Stimulated activated CD8-positive, alpha-beta memory T cell treated with anti-CD3 and anti-CD28 coated beads, Interleukin-12 subunit alpha, Interleukin-12 subunit beta, amount 100 ng/mL, for 24 hours (primary cell): ENCODE measurements at regions not wholly inside any gene's neighbourhood (a gene's known extent, or its start where the extent isn't known, plus 50 kb on each side); places are given as distances from the start of the nearest gene placed in this dataset.

Experiments
- DNase-seq: peaks from one replicate; pipeline ENCODE4 v3.0.0-alpha.2; 2020; ENCODE audit errors: extremely low read depth

DNA sequence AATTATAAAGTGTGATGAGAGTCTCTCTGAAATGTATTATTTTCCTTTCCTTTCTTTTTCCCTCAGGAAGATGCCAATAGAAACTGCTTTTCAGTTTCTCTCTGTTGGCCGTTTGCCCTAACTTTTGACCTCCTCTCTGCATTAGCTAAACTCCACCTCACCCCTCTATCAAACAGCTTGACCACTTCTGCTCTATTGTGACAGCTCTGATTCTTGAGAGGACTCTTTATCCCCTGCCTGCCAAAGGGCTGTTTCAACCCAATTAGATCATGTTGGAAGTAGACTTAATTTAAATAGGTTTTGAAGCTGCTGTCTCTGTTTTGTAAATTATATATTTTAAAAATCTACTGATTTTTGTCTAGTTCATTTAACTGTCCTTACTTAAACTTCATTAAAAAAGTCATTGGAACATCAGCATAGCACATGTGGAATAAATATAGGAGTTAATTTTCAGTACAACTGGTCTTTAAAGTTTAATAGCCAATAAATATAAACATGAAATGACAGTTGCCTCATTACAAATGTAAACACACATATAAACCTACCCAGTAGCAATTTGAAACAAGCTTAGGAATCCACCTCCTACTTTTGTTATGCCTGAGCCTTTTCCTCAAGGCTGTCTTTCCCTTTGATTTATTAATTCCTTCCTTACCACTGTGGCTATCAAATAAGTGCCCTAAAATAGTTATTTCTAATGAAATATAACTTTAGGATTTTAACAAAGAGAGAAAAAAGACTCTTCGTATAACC, 152.0 kb downstream of the CHRM3 start:
- no peak for DNase-seq

DNA sequence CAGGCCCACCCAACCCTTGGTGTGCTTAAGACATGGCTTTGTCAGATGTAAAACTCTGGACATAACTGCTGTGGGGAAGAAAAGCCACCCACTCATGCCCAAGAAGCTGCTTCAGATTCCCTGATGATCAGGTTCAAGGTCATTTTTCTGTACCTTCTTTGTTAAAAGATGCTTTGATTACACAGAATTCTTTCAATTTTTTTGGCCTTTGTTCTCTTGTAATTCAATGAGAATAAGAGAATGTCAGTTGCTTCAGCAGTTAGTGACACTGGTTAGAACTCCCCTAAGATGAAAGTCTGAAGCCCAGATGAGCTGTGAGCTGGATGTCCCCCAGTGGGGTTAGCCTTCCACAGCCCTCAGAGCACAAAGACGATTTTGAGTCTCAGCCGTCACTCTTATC, 152.7 kb downstream of the CHRM3 start:
- no peak for DNase-seq

DNA sequence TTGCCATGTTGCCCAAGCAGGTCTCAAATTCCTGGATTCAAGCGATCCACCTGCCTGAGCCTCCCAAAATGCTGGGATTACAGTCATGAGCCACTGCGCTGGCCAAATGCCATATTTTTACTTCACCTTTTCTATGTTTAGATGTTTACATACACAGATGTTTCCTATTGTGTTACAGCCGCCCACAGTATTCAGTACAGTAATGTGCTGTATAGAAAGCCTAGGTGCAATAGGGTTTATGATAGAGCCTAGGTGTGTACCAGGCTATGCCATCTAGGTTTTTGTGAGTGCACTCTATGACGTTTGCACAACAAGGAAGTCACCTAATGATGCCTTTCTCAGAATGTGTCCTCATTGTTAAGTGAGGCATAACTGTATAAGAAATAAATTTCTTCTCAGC, 153.4 kb downstream of the CHRM3 start:
- no peak for DNase-seq

DNA sequence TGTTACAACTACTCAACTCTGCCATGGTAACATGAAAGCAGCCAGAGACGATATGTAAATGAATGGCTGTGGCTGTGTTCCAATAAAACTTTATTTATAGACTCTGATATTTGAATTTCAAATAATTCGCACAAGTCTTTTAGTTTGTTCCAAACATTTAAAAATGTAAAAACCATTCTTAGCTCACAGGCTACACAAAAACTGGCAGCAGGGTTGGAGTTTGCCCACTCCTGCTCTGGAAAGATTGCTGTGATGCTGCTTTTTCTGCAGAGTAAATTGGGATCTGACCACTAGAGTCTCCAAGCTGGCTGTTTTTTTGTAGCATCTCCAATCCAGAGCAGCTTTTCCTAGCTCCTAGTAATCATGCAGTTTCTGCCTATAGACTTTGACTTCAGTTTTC, 157.5 kb downstream of the CHRM3 start:
- DNase-seq: no peak

DNA sequence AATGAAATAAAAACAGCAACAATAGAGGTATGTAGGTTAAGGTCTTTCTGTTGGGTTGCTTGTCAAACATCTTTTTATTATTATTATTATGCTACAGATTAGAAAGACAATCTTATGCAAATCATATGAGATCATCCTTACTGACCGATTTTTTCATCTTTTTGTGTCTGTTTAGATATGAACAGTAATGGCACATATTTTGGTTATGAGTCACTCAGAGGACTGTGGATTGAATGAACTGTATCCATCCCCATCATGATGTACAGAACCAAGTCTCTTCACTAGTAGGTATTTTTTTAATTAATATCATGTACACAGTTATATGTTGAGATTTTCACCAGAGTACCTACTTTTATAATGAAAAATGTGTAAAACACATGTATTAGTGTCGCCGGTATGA, 159.1 kb downstream of the CHRM3 start:
- no peak for DNase-seq

DNA sequence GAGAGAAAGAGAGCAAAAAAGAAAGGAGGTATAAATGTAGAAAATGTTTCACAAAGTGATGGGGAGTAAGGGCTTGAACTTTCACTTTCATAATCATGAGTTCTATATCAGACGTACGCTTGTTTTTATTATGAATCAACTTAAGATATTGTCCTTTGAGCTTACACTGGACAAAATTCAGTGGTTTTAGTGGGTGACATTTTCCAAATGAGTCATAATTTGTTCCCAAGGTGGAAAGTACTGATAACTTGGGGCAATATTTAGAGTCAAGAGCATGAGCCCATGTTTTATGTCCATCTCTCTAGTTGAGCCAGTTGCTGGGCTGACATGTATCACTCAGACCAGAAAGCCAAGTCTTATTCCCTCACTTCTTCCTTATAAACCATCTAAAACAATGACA, 161.6 kb downstream of the CHRM3 start:
- no peak for DNase-seq

DNA sequence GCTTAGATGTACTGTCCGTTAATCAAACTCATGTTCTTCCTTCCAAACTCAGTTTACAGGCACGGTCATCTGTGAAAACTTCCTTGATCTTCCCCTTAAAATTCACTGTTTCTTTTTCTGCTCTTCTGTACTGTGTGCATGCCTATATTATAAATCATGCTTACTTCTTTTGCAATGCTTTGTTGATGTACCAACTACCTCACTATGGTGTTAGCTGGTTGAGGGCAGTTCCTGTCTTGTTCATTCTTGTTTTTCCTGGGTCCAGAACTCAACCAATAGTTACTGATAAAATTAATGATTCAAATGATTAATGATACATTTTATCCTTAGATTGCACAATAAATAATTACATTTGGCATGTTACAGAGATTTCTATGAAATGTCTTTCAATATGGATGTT, 163.8 kb downstream of the CHRM3 start:
- no peak for DNase-seq

DNA sequence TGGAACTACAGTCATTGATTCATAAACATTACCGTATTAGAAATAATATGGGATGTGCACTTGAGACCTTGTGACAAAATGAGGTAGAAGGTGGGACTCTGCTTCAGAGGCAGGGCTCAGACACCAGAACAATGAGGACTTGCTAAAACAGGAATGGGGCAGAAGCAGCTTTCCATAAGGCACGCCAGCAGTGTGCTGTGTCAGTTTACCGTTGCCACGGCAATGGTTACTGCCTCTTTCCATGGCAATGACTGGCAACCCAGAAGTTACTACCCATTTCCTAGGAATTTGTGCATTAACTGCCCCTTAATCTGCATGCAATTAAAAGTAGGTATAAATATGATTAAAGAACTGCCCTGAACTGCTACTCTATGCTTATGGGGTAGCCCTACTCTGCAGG, 169.0 kb downstream of the CHRM3 start:
- DNase-seq: no peak

DNA sequence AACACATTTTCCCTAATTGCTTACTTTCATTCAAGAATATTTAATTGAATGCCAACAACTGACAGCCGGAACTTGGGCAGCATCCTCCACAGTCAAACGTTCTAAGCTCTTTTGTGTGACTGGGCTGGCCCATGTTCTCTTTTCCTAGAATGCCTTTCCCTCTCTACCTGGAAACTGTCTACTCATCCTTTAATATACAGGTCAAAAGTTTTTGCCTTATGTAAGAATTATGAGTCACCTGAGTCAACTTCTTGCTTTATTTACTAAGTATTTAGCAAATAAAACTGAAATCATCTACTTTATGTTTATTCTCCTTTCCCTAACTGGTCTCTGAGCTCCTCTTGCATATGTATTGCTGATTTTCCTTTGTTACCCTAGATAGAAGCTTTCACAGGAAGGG, 172.2 kb downstream of the CHRM3 start:
- no peak for DNase-seq

DNA sequence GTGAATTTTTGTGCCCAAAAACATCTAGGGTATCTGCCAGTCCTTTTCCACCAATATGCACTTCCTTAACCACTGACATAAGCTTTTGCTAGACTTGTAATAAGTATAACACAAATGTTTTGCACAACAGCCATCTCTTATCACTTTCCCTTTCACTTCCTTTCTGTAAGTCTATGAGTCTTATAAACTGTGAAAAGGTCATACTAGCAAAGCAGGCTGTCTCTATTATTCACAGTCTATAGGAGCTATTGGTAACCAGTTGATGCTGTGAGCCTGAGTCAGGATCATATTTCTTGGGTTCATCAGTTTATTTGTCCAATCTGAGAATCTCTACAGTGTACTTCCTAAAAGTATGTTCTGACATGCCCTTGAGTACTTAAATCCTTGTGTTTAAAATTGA, 172.6 kb downstream of the CHRM3 start:
- no peak for DNase-seq

DNA sequence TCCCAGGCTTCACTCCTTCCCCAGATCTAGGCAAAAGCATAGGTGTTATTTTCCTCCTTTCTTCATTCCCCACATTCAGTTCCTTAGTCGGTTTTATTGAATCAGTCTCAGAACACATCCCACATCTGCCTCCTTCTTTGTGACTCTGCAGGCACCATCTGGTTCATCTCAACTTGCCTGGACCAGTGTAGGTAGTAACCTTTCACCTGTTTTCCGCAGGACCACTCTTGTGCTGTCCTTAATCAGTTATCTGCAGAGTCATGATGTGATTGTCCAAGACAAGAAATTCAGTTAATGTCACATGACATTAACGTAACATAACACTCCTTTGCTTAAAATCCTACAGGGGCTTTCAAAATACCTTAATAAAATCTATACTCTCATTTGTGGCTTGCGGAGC, 174.6 kb downstream of the CHRM3 start:
- DNase-seq: no peak

DNA sequence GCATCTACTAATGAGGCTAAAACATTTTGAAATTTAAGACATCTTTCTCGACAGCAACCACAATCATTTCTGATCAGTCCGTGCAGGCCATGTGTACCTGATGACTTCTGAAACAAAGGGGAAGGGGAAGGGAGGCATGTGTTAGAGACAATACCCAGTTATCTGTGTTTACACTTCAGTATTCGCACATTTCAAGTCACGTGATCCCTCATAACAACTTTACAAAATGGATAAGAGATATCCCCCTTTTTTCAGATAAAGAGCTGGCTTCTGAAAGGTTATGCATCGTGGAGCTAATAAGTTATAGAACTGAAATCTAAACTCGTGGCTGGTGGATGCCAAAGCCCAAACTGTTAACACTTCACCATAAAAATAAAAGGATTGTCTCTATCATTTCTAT, 175.7 kb downstream of the CHRM3 start:
- no peak for DNase-seq

DNA sequence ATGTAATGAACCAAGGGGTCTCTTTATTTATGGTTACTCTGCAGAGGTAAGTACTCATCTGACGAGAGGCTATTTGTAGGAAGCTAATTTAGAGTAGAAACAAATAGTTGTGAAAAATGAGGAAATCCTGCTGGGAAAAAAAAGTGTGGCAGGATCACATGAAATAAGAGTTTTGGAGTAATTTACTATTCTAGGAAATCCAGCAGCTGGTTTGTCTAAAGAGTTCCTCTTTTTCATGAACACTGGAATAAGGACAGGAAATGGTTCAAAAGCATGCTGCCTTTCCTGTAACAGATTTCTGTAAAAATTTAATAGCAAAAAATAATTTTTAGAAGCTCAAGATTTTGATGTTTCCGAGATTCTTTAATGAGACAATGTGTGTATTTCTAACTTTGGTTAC, 177.3 kb downstream of the CHRM3 start:
- no peak for DNase-seq

DNA sequence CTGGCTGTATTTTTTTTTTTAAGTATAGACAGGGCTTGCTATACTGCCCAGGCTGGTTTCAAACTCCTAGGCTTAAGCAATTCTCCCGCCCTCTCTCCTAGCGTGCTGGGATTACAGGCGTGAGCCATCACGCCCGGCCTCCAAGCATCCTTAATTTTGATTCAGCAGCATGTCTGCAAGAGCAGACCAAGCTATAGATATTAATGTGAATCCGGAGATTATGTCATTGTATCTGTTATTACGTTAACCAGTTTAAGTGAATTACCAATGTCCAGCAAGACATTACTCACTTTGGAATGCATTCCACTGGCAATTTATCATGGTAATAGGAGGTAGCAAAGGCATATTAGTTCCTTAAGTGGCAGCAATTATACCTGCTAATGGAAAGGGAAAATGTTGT, 179.7 kb downstream of the CHRM3 start:
- DNase-seq: no peak

DNA sequence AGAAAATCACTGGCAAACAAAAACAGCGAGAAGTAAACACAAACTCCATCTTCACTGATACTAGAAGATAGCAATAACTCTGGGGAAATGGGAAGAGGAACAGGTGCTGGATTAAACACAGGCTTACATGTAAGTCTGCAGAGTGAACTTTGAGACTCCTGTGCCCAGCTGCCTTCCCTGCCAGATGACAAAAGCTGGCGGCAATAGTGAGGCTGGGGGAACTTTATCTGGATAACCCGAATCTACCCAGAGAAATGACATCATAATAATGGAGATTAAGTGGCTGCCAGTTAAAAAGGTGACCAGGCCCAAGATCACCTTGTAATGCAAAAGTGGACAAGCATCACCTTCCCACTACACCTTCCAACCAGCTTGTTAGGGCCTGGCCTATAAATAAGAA, 184.5 kb downstream of the CHRM3 start:
- DNase-seq: no peak

DNA sequence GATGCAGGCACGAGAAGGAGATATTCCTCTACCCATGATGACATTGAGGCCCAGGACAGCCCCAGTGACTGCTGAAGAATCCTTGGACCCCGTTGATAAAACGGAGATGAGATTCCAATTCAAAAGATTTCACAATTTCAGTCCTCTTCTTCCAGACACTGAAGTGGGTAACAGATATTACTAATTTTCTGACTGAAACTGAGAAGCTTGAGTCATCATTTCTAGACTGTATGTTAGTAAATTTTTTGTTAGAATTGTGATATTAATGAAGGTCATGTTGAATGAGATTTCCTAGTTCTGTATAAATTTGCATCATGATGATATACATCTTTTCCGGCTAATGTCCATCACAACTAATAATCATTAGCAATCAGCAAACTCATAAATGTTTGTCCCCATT, 185.8 kb downstream of the CHRM3 start:
- DNase-seq: no peak

DNA sequence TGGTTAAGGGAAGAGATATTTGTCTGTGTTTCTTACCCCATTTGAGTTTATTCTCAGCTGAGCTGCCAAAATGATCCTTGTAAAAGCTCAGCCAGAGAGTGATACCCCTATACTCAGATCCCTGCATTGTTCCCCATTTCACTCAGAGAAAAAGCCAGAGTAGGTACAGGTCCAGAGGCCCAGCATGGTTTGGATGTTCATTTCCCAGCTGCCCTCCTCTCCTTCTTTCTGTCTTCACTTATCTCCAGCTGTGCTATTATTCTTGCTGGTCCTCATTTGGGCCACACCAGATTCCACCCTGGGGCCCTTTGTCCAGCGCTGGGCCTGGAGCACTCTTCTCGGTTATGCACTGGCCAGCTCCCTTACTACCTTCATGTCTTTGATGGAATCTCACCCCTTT, 187.7 kb downstream of the CHRM3 start:
- DNase-seq: no peak

DNA sequence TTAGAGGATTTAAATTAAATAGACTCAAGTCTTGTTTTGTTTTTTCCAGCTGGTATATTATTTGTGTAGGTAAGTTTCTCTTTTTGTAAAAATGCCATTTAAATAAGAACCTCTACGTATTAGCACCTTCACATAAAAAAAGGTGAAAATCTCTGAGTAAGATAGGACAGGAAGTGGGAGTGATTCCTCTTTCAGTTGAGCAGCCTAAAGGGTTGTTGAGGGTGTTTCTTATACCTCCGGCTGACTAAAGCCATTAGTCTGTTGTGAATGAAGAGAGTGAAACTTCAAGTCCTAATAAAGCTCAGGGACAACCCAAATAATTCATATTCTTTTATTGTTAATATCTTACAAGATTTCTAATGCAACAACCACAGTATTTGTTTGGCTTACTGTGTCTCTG, 188.7 kb downstream of the CHRM3 start:
- no peak for DNase-seq

DNA sequence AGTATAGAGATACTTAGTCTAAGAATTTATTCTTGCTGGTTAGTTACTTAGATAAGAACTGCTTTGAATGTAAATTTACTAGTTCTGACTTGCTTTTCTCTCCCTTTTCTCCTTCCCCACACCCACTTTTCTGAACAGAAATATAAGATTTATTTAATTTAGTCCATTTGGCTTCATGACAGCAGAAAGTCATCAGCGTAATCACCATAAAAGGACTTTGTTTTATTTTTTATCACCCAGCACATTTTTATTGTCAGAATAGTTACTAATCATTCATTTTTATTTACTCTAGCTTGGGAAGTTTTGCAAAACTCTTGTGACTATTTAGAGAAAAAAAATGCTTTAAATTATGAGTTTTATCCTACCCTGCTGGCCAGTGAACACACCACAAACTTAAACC, 197.2 kb downstream of the CHRM3 start:
- no peak for DNase-seq

DNA sequence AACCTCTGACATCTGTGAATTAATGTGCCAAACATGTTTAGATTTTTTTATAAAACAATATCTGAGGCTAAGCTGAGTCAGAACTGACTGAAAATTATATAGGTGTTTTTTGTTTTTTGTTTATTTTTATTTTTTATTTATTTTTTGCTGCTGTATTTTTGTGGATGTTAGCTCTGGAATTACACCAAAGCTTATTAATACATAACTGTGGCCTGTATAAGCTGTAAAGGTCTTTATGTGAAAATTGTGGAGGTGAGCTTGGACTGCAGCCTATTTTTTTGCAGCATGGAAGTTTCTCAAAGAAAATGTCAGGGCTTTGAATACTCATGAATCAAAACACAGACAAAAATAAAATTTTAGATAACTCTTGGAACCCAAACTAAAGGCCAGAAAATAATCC, 199.8 kb downstream of the CHRM3 start:
- DNase-seq: no peak

DNA sequence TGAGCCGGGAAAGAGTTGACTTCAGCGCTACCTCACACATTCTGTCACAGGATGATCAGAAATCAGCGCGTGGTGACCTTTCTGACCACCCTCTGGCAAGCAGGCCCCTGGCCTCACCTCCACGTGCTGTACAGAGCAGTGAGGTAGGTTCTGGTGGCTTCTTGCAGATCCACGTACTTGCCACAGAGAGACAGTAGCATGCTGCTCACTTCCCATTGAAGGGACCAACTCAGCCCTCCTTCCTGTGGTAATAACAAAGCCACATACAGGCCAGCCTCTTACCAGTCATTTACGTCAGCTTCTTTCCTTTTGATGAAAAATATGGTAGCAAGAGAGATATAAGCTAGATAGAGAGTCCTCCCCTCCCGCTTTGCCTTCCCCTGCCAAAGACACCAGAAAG, 200.7 kb downstream of the CHRM3 start:
- no peak for DNase-seq

DNA sequence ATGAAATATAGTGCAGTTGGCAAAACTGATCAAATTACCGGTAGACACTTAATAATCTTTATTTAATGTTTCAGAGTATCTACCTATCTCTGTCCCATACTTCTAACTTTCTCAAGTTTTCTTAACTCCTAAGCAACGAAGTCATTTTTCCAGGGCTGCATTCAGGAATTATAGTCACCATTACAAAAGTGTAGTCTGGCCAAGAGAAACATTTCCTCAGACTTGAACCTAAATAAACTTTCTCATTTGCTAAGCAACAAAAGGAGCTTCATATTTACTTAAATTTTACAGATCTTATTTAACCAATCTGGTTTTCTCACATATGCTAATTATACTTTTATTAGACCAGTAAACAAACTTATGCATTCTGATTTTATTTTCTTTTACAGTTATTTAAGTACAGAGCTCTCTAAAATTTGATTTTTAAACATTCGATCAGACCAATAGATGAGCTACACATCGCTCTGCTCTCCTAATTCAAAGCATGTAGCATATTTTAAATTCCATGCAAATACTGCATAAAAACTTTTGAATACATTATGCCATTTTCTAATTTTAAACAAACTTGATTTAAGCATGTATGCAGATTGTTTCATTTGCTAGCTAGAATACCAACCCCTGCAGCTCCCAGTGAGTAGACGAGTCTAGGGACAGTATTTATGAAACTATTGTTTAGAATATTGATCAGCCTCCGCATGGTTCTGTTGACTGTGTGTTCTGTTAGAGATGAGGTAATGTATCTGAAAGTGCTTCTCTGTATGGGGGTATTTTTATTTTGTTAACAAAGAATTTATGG, 201.4 kb downstream of the CHRM3 start:
- no peak for DNase-seq

DNA sequence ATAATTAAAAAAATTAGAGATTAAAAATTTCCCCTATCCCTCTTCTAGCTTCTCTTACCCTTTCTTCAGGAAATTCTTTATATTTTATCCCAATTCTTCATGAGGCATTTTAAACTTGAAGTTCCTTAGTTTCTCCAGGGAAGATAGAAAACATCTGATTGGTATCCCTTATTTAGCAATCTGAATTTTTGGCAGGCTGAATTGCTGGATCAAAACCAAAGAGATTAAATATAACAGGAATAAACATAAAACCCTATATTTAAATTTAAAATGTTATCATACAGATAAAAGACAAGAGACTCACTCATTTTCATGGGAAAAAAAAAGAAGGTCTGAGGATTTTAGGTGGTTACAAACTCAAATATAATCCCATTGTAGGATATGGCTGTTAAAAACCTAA, 204.2 kb downstream of the CHRM3 start:
- DNase-seq: no peak

DNA sequence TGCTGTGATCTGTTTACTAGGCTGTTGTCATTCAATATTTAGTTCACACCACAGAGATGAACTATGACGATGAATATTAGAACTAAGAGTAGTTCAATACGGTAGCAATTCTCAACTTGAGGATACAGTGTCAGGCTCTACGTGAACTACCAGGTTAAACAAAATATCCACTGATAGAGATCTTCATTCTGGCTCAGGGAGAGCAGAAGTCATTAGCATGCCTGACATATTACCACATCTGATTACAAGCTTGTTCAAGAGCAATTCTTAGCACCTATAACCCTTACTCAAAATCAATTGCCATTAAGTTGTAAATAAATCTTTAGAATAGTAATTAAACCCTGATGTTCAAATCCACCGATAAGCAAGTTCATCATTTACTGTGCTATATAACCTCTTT, 207.2 kb downstream of the CHRM3 start:
- no peak for DNase-seq
